Endothelial cell of umbilical vein (primary cell): ENCODE measurements at regions not wholly inside any gene's neighbourhood (a gene's known extent, or its start where the extent isn't known, plus 50 kb on each side); places are given as distances from the start of the nearest gene placed in this dataset.

ENCODE experiments used
- BruUV-seq: library from RNA; stranded (reverse); fragments of 400-500 nt; replicated peaks from 2 replicates; lab custom pipeline; 2021; lab: Mats Ljungman, UMichigan
- CTCF ChIA-PET: fragments of 300-600, 350-600 bp; sonication (Branson Sonifier 250); formaldehyde crosslinking; loops from one replicate; lab custom pipeline; 2021; ENCODE audit warnings: antibody characterized with exemption, inconsistent platforms; lab: Charles Lee
- POLR2A ChIA-PET: fragments of 300-600, 350-600 bp; sonication (Branson Sonifier 250); formaldehyde crosslinking; loops from one replicate; lab custom pipeline; 2021; ENCODE audit warnings: antibody characterized with exemption, inconsistent platforms; lab: Charles Lee
- DNase-seq: peaks from one replicate; pipeline ENCODE4 v3.0.0-alpha.2; 2011; ENCODE audit warnings: low read depth, low spot score
- FAIRE-seq: peaks from 2 replicates; lab custom pipeline; 2011; peaks lifted over from hg19 to GRCh38; lab: Jason Lieb, UNC
- H2AFZ ChIP-seq: 2 replicates; pipeline ENCODE4 v1.6.0; 2012; ENCODE audit warnings: low read depth, low read length, control low read depth, inconsistent platforms
- H3K27ac ChIP-seq: 2 replicates; pipeline ENCODE4 v1.5.1; 2011; ENCODE audit warnings: low read depth, mild to moderate bottlenecking, control low read depth, low read length, moderate library complexity; ENCODE audit not compliant: insufficient read depth
- H3K27me3 ChIP-seq, 2 experiments: 2 replicates each; pipeline versions ENCODE4 v1.6.0 to v1.6.1; 2011; ENCODE audit warnings: low read length in 2 of 2, mixed read lengths in 1 of 2; ENCODE audit not compliant: control insufficient read depth in 2 of 2, insufficient read depth in 2 of 2
- H3K36me3 ChIP-seq, 2 experiments: 2 replicates in 1 of 2; 3 replicates in 1 of 2; pipeline ENCODE4 v1.5.1; 2011; ENCODE audit warnings: low read length in 2 of 2, mild to moderate bottlenecking in 1 of 2, moderate library complexity in 1 of 2; ENCODE audit not compliant: control insufficient read depth in 2 of 2, insufficient read depth in 2 of 2; ENCODE audit errors: extremely low read depth in 1 of 2
- H3K4me1 ChIP-seq: 3 replicates; pipeline ENCODE4 v1.5.1; 2011; ENCODE audit warnings: mild to moderate bottlenecking, low read length; ENCODE audit not compliant: control insufficient read depth, insufficient read depth; ENCODE audit errors: extremely low read depth
- H3K4me2 ChIP-seq: 2 replicates; pipeline ENCODE4 v1.6.1; 2011; ENCODE audit warnings: low read length, control low read depth, mixed read lengths; ENCODE audit not compliant: insufficient read depth
- H3K4me3 ChIP-seq, 3 experiments: fragments of 200-600 bp in 1 of 3; sonication (generic), shearing (Covaris generic) in 1 of 3; replicated peaks in 1 of 3; 2 replicates each; pipeline ENCODE4 v1.5.1; 2011 to 2016; ENCODE audit warnings: control low read depth in 3 of 3, low read length in 3 of 3, mild to moderate bottlenecking in 2 of 3, inconsistent platforms in 1 of 3, low read depth in 1 of 3, moderate library complexity in 1 of 3; ENCODE audit not compliant: insufficient read depth in 1 of 3
- H3K79me2 ChIP-seq: 2 replicates; pipeline ENCODE4 v1.6.0; 2012; ENCODE audit warnings: low read length, inconsistent platforms; ENCODE audit not compliant: control insufficient read depth, insufficient read depth
- H3K9ac ChIP-seq: replicated peaks from 2 replicates; pipeline ENCODE3; 2011; ENCODE audit warnings: low read length, control low read depth; ENCODE audit not compliant: insufficient read depth; ENCODE audit errors: extremely low read depth
- H3K9me1 ChIP-seq: replicated peaks from 3 replicates; pipeline ENCODE4 v1.6.0; 2011; ENCODE audit warnings: mild to moderate bottlenecking, low read length; ENCODE audit not compliant: control insufficient read depth, insufficient read depth; ENCODE audit errors: extremely low read depth
- H3K9me3 ChIP-seq: replicated peaks from 2 replicates; pipeline ENCODE4 v1.5.1; 2012; ENCODE audit warnings: low read length, inconsistent platforms; ENCODE audit not compliant: control insufficient read depth, insufficient read depth
- H4K20me1 ChIP-seq: replicated peaks from 2 replicates; pipeline ENCODE3; 2011; ENCODE audit warnings: mild to moderate bottlenecking, low read length; ENCODE audit not compliant: control insufficient read depth, insufficient read depth; ENCODE audit errors: extremely low read depth
- EZH2 ChIP-seq: IDR thresholded peaks from 2 replicates; pipeline ENCODE4 v1.6.1; 2012; ENCODE audit warnings: borderline replicate concordance, low read depth, mild to moderate bottlenecking, moderate library complexity, low read length, inconsistent platforms; ENCODE audit not compliant: severe bottlenecking
- FOS ChIP-seq: IDR thresholded peaks from 2 replicates; pipeline ENCODE4 v1.6.1; 2011; ENCODE audit warnings: mild to moderate bottlenecking, low read length, moderate library complexity, borderline replicate concordance; ENCODE audit not compliant: insufficient read depth
- GATA2 ChIP-seq: IDR thresholded peaks from 2 replicates; pipeline ENCODE4 v1.7.0; 2011; ENCODE audit warnings: low read depth, mild to moderate bottlenecking, moderate library complexity, mixed read lengths, low read length; ENCODE audit not compliant: insufficient read length, insufficient read depth
- JUN ChIP-seq: IDR thresholded peaks from 2 replicates; pipeline ENCODE4 v1.6.1; 2011; ENCODE audit warnings: borderline replicate concordance, low read depth; ENCODE audit not compliant: insufficient read length, insufficient read depth
- MYC ChIP-seq: IDR thresholded peaks from one replicate; pipeline ENCODE4 v1.6.1; 2011; ENCODE audit warnings: mild to moderate bottlenecking, low read depth, low read length
- POLR2A ChIP-seq: IDR thresholded peaks from 2 replicates; pipeline ENCODE4 v1.6.1; 2012; ENCODE audit warnings: low read depth, mild to moderate bottlenecking, control low read depth, low read length
- POLR2AphosphoS5 ChIP-seq: IDR thresholded peaks from 2 replicates; pipeline ENCODE4 v1.6.1; 2012; ENCODE audit warnings: low read depth, mild to moderate bottlenecking, control low read depth, low read length, moderate library complexity; ENCODE audit not compliant: insufficient read depth
- dilution Hi-C: fragments of 300-500 bp; cut with MboI; formaldehyde crosslinking; loops from one replicate; pipeline ENCODE4 v1.15.0; 2019; ENCODE audit warnings: low sequenced_read_pairs; ENCODE audit not compliant: extremely low pct_ligation_motif_present
- intact Hi-C: fragments of 100-400 bp; cut with micrococcal nuclease; formaldehyde crosslinking; loops from one replicate; pipeline ENCODE4 v1.10.0; 2022
- TF ChIP-seq, protein P1 (sequence below), 2 donors: IDR thresholded peaks; 1 replicate in 1 of 2; 2 replicates in 1 of 2; pipeline ENCODE4 v1.5.1; 2011; ENCODE audit warnings: low read length in 2 of 2, mild to moderate bottlenecking in 2 of 2, moderate library complexity in 2 of 2, control low read depth in 1 of 2, inconsistent platforms in 1 of 2, low read depth in 1 of 2; ENCODE audit not compliant: insufficient read depth in 1 of 2; ENCODE audit errors: extremely low read depth in 1 of 2
- TF ChIP-seq, protein P2 (sequence below): IDR thresholded peaks from 2 replicates; pipeline ENCODE4 v1.6.1; 2011; ENCODE audit not compliant: insufficient read depth, insufficient read length

DNA sequence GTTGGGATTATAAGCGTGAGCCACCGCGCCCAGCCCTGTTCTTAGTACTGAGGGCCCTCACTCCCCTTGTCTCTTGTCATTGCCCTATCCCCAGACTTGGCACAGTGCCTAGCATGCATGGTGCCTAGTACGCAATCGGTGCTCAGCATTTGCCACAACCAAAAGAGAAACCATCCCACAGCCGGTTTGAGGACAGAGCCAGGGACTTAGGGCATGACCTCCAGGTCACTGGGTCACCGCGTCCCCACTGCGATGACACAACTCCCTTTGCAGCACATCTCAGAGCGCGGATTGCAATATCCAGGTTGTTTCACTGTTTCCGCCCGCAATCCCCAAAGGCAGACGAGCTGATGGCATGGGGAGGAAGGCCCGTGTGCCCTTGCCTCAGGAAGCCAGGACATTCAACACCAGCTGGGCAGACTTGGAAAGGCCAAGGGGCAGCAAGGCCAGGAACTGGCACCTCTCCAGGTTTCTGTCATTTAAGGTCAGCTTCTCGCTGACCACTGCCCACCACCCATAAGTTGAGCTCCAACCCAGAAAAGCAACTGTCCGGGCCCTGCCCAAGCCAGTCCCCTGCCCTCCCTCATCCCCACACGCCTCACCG is 274.5 kb downstream of the MRTFB start:
- Histone ChIP-seq H4K20me1 (no peaks in the 10 kb centered on the region), H3K4me3 (no peak overlapping the region), H2AFZ (no peak overlapping the region), H3K27me3 (no peaks in the 10 kb centered on the region), H3K9me3 (no peaks in the 10 kb centered on the region), H3K36me3 (no peaks in the 10 kb centered on the region), H3K4me2 (no peak overlapping the region), H3K4me1 (no peaks in the 10 kb centered on the region), H3K9me1 (no peaks in the 10 kb centered on the region), H3K9ac (no peak overlapping the region), H3K79me2 (no peaks in the 10 kb centered on the region), H3K27ac (no peak overlapping the region)
- dilution Hi-C loops = no loop called here
- DNase-seq = no peak
- no peak for FAIRE-seq
- intact Hi-C loops = no loop called here
- TF ChIP-seq EZH2 = no peak
- no peak for TF ChIP-seq JUN
- no peak for TF ChIP-seq POLR2A
- TF ChIP-seq, protein P1, sequence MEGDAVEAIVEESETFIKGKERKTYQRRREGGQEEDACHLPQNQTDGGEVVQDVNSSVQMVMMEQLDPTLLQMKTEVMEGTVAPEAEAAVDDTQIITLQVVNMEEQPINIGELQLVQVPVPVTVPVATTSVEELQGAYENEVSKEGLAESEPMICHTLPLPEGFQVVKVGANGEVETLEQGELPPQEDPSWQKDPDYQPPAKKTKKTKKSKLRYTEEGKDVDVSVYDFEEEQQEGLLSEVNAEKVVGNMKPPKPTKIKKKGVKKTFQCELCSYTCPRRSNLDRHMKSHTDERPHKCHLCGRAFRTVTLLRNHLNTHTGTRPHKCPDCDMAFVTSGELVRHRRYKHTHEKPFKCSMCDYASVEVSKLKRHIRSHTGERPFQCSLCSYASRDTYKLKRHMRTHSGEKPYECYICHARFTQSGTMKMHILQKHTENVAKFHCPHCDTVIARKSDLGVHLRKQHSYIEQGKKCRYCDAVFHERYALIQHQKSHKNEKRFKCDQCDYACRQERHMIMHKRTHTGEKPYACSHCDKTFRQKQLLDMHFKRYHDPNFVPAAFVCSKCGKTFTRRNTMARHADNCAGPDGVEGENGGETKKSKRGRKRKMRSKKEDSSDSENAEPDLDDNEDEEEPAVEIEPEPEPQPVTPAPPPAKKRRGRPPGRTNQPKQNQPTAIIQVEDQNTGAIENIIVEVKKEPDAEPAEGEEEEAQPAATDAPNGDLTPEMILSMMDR (IDR thresholded peaks at IDR 0.05; ENCODE audit: extremely low read depth in 1 of 2, insufficient read depth in 1 of 2, low read depth in 1 of 2, low read length in 2 of 2) = no peak
- TF ChIP-seq, protein P2, sequence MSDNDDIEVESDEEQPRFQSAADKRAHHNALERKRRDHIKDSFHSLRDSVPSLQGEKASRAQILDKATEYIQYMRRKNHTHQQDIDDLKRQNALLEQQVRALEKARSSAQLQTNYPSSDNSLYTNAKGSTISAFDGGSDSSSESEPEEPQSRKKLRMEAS = no peak
- no peak for TF ChIP-seq FOS
- no peak for TF ChIP-seq MYC
- TF ChIP-seq GATA2 = no peak
- TF ChIP-seq POLR2AphosphoS5 = no peak
- CTCF ChIA-PET = no interaction called here
- no TSS peak for BruUV-seq
- POLR2A ChIA-PET = no interaction called here
